Mesothelial cell of epicardium (in vitro differentiated cells): ENCODE measurements at regions not wholly inside any gene's neighbourhood (a gene's known extent, or its start where the extent isn't known, plus 50 kb on each side); places are given as distances from the start of the nearest gene placed in this dataset.

Source experiments
- DNase-seq, 2 experiments: peaks; one replicate each; pipeline ENCODE4 v3.0.0; 2021; ENCODE audit warnings: low spot score in 2 of 2; ENCODE audit not compliant: unreplicated experiment in 2 of 2
- H3K27ac Mint-ChIP-seq: 2 replicates; pipeline ENCODE4 v1.8.0; 2021; ENCODE audit warnings: mixed read lengths
- H3K27me3 Mint-ChIP-seq: 2 replicates; pipeline ENCODE4 v1.8.0; 2021; ENCODE audit warnings: low read depth, mixed read lengths
- H3K36me3 Mint-ChIP-seq: 2 replicates; pipeline ENCODE4 v1.8.0; 2021; ENCODE audit warnings: mixed read lengths
- H3K4me1 Mint-ChIP-seq: 2 replicates; pipeline ENCODE4 v1.8.0; 2021; ENCODE audit warnings: mixed read lengths
- H3K4me3 Mint-ChIP-seq: 2 replicates; pipeline ENCODE4 v1.8.0; 2021; ENCODE audit warnings: mild to moderate bottlenecking, moderate library complexity, mixed read lengths
- H3K9me3 Mint-ChIP-seq: 2 replicates; pipeline ENCODE4 v1.8.0; 2021; ENCODE audit warnings: mixed read lengths
- CTCF ChIP-seq: fragments of 200-600 bp; sonication (generic); IDR thresholded peaks from one replicate; pipeline ENCODE4 v1.5.0; 2021; ENCODE audit warnings: antibody characterized with exemption; ENCODE audit not compliant: unreplicated experiment

- Mint-ChIP-seq H3K4me3 (no peak overlapping the region), H3K9me3 (peaks cover 10% of the 10 kb centered on the region), H3K4me1 (peaks cover under 1% of the 10 kb centered on the region), H3K36me3 (peaks cover 4% of the 10 kb centered on the region), H3K27ac (no peak overlapping the region), H3K27me3 (no peaks in the 10 kb centered on the region)
- no peak for TF ChIP-seq CTCF
- DNase-seq = peak in 1 of 2 experiments; percentile 2
Measured at GRCh38 chr2:128436479-128437203, 118.0 kb upstream of the HS6ST1 start.

GRCh38 chr2:128437204-128437565 is 118.5 kb upstream of the HS6ST1 start:
- DNase-seq = no peak
- Mint-ChIP-seq H3K4me1 (peaks cover 6% of the 10 kb centered on the region), H3K4me3 (no peak overlapping the region), H3K27ac (no peak overlapping the region), H3K9me3 (peaks cover 5% of the 10 kb centered on the region), H3K36me3 (peaks cover 4% of the 10 kb centered on the region), H3K27me3 (no peaks in the 10 kb centered on the region)
- TF ChIP-seq CTCF = no peak

- Mint-ChIP-seq H3K9me3 (no peaks in the 10 kb centered on the region), H3K4me3 (no peak overlapping the region), H3K4me1 (peaks cover 15% of the 10 kb centered on the region), H3K36me3 (no peaks in the 10 kb centered on the region), H3K27me3 (no peaks in the 10 kb centered on the region), H3K27ac (no peak overlapping the region)
- TF ChIP-seq CTCF = no peak
- DNase-seq = peak in 1 of 2 experiments; percentile 5
Measured at GRCh38 chr2:128438091-128438490, 119.4 kb upstream of the HS6ST1 start.

GRCh38 chr2:128438586-128438985 is 119.9 kb upstream of the HS6ST1 start:
- Mint-ChIP-seq H3K27ac (no peak overlapping the region), H3K4me1 (peaks cover 20% of the 10 kb centered on the region), H3K36me3 (no peaks in the 10 kb centered on the region), H3K4me3 (no peak overlapping the region), H3K9me3 (no peaks in the 10 kb centered on the region), H3K27me3 (no peaks in the 10 kb centered on the region)
- no peak for TF ChIP-seq CTCF
- peak; percentile 10 to 33 for DNase-seq

- TF ChIP-seq CTCF = no peak
- Mint-ChIP-seq H3K4me1 (peaks cover 23% of the 10 kb centered on the region), H3K4me3 (no peak overlapping the region), H3K27ac (no peak overlapping the region), H3K36me3 (no peaks in the 10 kb centered on the region), H3K27me3 (no peaks in the 10 kb centered on the region), H3K9me3 (no peaks in the 10 kb centered on the region)
- peak; percentile 6 to 30 for DNase-seq
Measured at GRCh38 chr2:128439031-128439790, 120.5 kb upstream of the HS6ST1 start.
